Left ventricle myocardium inferior (tissue), 1 donor: ENCODE measurements at regions not wholly inside any gene's neighbourhood (a gene's known extent, or its start where the extent isn't known, plus 50 kb on each side); places are given as distances from the start of the nearest gene placed in this dataset.

Source experiments
- DNase-seq: peaks from one replicate; pipeline ENCODE4 v3.0.0-alpha.2; 2020
- H3K27ac ChIP-seq: fragments of 200-600 bp; replicated peaks from 2 replicates; pipeline ENCODE4 v1.8.0; 2021
- H3K27me3 ChIP-seq: fragments of 200-600 bp; 2 replicates; pipeline ENCODE4 v1.8.0; 2021; ENCODE audit warnings: low read depth
- H3K36me3 ChIP-seq: fragments of 200-600 bp; 2 replicates; pipeline ENCODE4 v1.8.0; 2021
- H3K4me1 ChIP-seq: fragments of 200-600 bp; 2 replicates; pipeline ENCODE4 v1.8.0; 2021
- H3K4me3 ChIP-seq: fragments of 200-600 bp; 2 replicates; pipeline ENCODE4 v1.8.0; 2021; ENCODE audit warnings: mild to moderate bottlenecking, moderate library complexity
- H3K9me3 ChIP-seq: fragments of 200-600 bp; replicated peaks from 2 replicates; pipeline ENCODE4 v1.8.0; 2021
- intact Hi-C: fragments of 100-400 bp; cut with micrococcal nuclease; formaldehyde crosslinking; loops from one replicate; pipeline ENCODE4 v1.11.0; 2022
- TF ChIP-seq, protein P1 (sequence below): fragments of 200-600 bp; IDR thresholded peaks from 2 replicates; pipeline ENCODE4 v1.8.0; 2021; ENCODE audit warnings: antibody characterized with exemption, mild to moderate bottlenecking, borderline replicate concordance
- donor health status: DM: no; HTN: yes; CAD: no; lungs with severe emphysema.

DNA sequence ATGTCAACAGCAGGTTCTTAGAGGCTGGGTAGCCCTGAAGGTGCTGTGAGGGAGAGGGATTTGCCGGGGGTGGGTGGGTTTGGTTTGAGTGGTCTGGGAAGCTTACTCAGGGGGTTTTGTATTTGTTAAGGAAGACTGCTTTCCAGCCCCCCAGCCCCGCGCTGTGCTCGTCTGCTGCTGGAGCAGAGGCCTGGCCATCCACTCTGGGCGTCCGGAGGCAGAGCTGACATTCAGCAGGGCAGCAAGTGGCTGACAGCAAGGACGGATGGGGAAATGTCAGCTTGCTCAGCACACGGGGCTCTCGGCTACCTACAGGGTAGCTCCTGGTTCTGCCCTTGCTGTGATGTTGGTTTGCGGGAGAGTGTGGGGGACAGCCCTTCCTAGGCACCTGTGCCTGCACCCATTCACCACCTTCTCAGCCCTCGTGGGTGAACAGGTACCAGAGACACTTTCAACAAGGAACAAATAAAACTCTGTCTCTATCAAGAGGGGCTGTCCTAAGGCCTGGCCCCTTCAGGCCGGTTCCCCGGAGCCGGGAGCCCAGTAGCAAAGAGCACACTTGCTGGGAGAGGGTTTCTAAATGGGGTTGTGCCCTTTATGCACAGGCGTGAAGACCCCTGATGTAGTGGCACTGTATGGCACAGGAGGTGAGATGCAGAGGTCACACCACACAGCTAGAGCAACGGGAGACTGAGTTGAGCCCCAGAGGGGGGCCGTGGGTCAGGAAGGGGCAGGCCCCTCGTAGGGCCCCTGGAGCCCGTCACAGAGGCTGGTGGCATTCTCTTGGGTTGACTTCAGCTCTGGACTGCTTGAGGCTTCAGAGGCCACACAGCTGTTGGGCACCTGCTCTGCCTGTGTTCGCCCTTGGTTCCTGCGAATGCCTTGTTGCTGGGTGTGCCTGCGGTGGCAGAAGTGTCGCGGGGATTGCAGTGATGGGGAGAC lies 72.2 kb upstream of the SHH start:
- TF ChIP-seq, protein P1, sequence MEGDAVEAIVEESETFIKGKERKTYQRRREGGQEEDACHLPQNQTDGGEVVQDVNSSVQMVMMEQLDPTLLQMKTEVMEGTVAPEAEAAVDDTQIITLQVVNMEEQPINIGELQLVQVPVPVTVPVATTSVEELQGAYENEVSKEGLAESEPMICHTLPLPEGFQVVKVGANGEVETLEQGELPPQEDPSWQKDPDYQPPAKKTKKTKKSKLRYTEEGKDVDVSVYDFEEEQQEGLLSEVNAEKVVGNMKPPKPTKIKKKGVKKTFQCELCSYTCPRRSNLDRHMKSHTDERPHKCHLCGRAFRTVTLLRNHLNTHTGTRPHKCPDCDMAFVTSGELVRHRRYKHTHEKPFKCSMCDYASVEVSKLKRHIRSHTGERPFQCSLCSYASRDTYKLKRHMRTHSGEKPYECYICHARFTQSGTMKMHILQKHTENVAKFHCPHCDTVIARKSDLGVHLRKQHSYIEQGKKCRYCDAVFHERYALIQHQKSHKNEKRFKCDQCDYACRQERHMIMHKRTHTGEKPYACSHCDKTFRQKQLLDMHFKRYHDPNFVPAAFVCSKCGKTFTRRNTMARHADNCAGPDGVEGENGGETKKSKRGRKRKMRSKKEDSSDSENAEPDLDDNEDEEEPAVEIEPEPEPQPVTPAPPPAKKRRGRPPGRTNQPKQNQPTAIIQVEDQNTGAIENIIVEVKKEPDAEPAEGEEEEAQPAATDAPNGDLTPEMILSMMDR: no peak
- H3K4me3 ChIP-seq: no peak overlapping the region
- no peaks in the 10 kb centered on the region for H3K36me3 ChIP-seq
- peaks cover 31% of the 10 kb centered on the region for H3K27me3 ChIP-seq
- H3K9me3 ChIP-seq: no peaks in the 10 kb centered on the region
- H3K4me1 ChIP-seq: peaks cover 6% of the 10 kb centered on the region
- no peak for DNase-seq
- intact Hi-C loops: no loop called here
- no peak overlapping the region for H3K27ac ChIP-seq

DNA sequence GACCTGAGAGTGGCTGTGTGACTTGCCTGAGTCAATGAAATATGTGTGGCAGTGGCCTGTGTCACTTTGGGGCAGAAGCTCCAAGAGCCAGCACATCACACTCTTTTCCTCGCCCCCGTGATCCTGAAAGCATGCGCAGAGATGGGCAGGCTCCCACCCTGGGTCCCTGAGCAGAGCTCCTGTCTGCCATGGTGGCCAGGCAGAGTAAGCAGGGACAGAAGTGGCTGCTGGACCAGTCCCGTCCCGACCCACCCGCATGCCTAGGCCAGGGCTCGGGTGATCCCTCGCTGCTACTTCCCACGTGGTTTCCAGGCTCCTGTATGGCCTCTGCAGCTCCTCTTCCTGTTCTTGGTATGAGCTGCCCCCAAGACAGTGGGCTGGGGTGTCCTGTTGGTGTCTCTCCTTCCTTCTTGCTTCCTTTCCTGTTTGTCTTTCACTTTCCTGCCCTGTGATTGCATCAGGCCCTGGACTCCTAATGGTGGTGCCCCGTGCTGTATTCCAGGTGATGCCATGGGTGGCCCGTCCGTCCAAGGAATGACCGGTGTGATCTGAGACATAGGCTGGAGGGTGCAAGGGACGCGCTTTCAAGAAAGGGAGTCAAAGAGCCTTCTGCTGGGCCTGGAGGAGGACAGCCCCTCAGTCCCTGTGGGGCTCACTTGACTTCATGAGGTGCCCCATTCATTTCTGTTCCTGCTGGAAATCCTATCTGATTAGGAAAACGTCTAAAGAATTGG lies 71.4 kb upstream of the SHH start:
- TF ChIP-seq, protein P1: no peak
- H3K36me3 ChIP-seq: no peaks in the 10 kb centered on the region
- H3K4me1 ChIP-seq: peaks cover 6% of the 10 kb centered on the region
- no peak for DNase-seq
- intact Hi-C loops: no loop called here
- H3K27ac ChIP-seq: no peak overlapping the region
- H3K9me3 ChIP-seq: no peaks in the 10 kb centered on the region
- peaks cover 23% of the 10 kb centered on the region for H3K27me3 ChIP-seq
- H3K4me3 ChIP-seq: no peak overlapping the region

DNA sequence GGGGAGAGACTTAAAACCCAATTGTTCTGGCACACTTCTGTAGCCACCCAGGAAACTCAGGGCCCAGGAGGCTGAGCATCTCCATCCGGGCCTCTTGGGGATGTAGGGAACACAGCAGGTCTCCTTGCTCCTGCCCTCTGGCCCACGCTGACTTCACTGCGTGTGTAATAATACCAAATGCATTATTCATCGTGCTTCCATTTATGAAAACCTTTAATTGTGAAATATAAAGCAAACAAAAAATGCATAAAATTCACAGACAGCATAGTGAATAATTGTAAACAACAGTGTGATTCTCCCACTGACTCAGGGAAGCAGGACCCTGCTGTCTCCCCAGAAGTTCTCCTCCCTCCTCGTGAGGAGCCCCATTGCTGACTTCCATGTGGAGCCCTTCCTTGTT lies 70.3 kb upstream of the SHH start:
- no peaks in the 10 kb centered on the region for H3K9me3 ChIP-seq
- no peak for DNase-seq
- H3K27ac ChIP-seq: no peak overlapping the region
- H3K36me3 ChIP-seq: no peaks in the 10 kb centered on the region
- peaks cover 6% of the 10 kb centered on the region for H3K4me1 ChIP-seq
- TF ChIP-seq, protein P1: no peak
- peaks cover 21% of the 10 kb centered on the region for H3K27me3 ChIP-seq
- intact Hi-C loops: no loop called here
- no peak overlapping the region for H3K4me3 ChIP-seq

DNA sequence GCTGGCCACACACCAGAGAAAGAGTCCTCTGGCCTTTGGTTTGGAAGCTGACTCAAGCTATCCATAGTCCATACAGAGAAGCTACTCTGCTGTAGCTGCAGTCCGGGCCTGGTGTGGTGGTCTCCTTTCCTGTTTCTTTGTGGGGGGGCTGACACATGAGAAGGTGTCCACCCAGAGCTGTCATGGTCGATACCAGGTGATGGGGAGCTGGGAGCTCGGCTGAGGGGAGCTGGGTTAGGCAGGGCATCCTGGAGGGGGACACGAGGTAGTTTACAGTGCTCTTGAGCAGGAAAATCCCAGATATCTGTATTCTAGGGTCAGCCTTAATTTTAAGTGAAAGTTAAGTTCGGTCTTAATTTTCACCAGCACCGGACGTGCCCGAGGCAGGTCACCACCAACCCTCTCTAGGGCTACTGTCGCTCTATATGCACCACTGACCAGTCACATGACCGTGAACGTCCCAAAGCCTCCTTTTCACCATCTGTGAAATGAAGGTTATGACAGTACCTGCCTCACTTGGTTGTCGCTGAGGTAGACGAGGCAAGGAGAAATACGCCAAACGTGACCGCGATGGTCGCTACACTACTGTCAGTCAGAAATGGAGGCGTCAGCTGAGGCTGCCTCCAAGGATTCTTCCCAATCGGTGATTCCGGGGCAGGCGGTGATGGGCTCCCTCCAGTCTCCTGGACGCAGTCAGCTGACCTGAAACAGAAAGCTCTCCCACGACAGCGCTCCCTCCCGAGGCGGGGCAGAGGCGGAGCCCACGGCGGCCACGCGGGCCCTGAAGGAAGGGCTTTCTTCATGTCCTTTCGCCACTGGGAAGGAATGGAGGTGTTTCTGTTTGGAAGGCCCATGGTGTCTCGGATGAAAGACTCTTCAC lies 69.4 kb upstream of the SHH start:
- H3K4me1 ChIP-seq: peaks cover 6% of the 10 kb centered on the region
- TF ChIP-seq, protein P1: no peak
- no peaks in the 10 kb centered on the region for H3K9me3 ChIP-seq
- intact Hi-C loops: no loop called here
- H3K4me3 ChIP-seq: no peak overlapping the region
- DNase-seq: no peak
- no peaks in the 10 kb centered on the region for H3K36me3 ChIP-seq
- H3K27ac ChIP-seq: no peak overlapping the region
- H3K27me3 ChIP-seq: peaks cover 14% of the 10 kb centered on the region

DNA sequence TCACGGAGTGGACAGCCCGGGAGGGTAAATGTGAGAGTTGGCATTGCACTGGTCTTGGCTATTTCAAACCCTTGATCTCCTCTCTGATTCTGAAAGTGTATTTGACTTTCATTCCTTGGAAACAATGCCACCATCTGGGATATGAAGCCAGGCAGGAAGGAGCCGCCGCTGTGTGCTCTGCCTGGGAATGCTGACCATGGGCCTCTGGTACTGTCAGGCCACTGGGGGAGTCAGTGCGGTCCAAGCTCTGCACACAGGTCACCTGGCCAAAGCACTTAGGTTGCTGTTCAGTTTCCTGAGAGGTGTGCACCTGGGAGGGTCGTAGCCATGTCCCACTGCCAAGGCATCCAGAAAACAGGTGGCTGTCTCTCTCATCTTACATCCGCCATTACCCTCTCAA lies 68.5 kb upstream of the SHH start:
- TF ChIP-seq, protein P1: no peak
- Histone ChIP-seq H3K4me1 (peaks cover 6% of the 10 kb centered on the region), H3K36me3 (no peaks in the 10 kb centered on the region), H3K27me3 (peaks cover 5% of the 10 kb centered on the region), H3K9me3 (no peaks in the 10 kb centered on the region), H3K4me3 (no peak overlapping the region), H3K27ac (no peak overlapping the region)
- DNase-seq: no peak
- intact Hi-C loops: no loop called here
